HepG2 (cell line): ENCODE measurements at regions not wholly inside any gene's neighbourhood (a gene's known extent, or its start where the extent isn't known, plus 50 kb on each side); places are given as distances from the start of the nearest gene placed in this dataset.

Experiments
- ATAC-seq: fragments of 200-7000 bp; cut with Tn5 transposase; 3 replicates; pipeline ENCODE4 v1.9.1; 2020; ENCODE audit warnings: mild to moderate bottlenecking, moderate library complexity
- BruUV-seq: library from RNA; stranded (reverse); fragments of 400-500 nt; replicated peaks from 2 replicates; lab custom pipeline; 2021; lab: Mats Ljungman, UMichigan
- CTCF ChIA-PET: fragments of 300-600 bp; formaldehyde crosslinking; extraction: SDS; loops from one replicate; lab custom pipeline; 2021; ENCODE audit warnings: low total read pairs, inconsistent platforms, low intra/inter-chr PET ratio; lab: Yijun Ruan, JAX
- POLR2A ChIA-PET: fragments of 350-600 bp; sonication (Branson Sonifier 250); formaldehyde crosslinking; loops from one replicate; lab custom pipeline; 2020; ENCODE audit warnings: antibody characterized with exemption, inconsistent platforms; lab: Yijun Ruan, JAX
- DNase-seq: peaks from one replicate; pipeline ENCODE4 v3.0.0-alpha.2; 2015; ENCODE audit warnings: low spot score
- FAIRE-seq: peaks from 3 replicates; lab custom pipeline; 2011; peaks lifted over from hg19 to GRCh38; lab: Jason Lieb, UNC
- H2AFZ ChIP-seq: one replicate; pipeline ENCODE4 v1.6.1; 2011; ENCODE audit warnings: low read length, inconsistent platforms
- H3K27ac ChIP-seq: fragments of 300-600 bp; 3 replicates; pipeline ENCODE4 v1.8.0; 2011; ENCODE audit warnings: mixed run types, mild to moderate bottlenecking, mixed read lengths, low read length, inconsistent platforms; ENCODE audit not compliant: insufficient read depth; ENCODE audit errors: extremely low read length
- H3K27me3 ChIP-seq, 2 experiments: fragments of 200-600 bp in 1 of 2; 2 replicates in 1 of 2; 3 replicates in 1 of 2; pipeline versions ENCODE4 v1.6.0 to v1.8.0; 2011; ENCODE audit warnings: low read length in 2 of 2, mild to moderate bottlenecking in 2 of 2, moderate library complexity in 2 of 2, inconsistent platforms in 1 of 2; ENCODE audit not compliant: insufficient read depth in 2 of 2, control insufficient read depth in 1 of 2
- H3K36me3 ChIP-seq, 2 experiments: fragments of 200-600 bp in 1 of 2; replicated peaks in 1 of 2; 2 replicates in 1 of 2; 3 replicates in 1 of 2; pipeline versions ENCODE4 v1.5.1 to v1.8.0; 2011; ENCODE audit warnings: low read length in 2 of 2, inconsistent platforms in 1 of 2; ENCODE audit not compliant: insufficient read depth in 2 of 2, control insufficient read depth in 1 of 2
- H3K4me1 ChIP-seq: 2 replicates; pipeline ENCODE4 v1.5.1; 2012; ENCODE audit warnings: low read length, inconsistent platforms; ENCODE audit not compliant: insufficient read depth
- H3K4me2 ChIP-seq: 2 replicates; pipeline ENCODE4 v1.6.0; 2011; ENCODE audit warnings: low read depth, low read length, inconsistent platforms
- H3K4me3 ChIP-seq, 3 experiments: fragments of 200-600 bp in 1 of 3; sonication (generic), shearing (Covaris generic) in 1 of 3; replicated peaks in 1 of 3; 2 replicates each; pipeline ENCODE4 v1.5.1; 2011 to 2016; ENCODE audit warnings: low read length in 3 of 3, inconsistent platforms in 2 of 3, low read depth in 2 of 3, mild to moderate bottlenecking in 2 of 3, control low read depth in 1 of 3, mixed read lengths in 1 of 3; ENCODE audit not compliant: insufficient read depth in 1 of 3
- H3K79me2 ChIP-seq: one replicate; pipeline ENCODE4 v1.6.1; 2011; ENCODE audit warnings: low read length, inconsistent platforms; ENCODE audit not compliant: insufficient read depth
- H3K9ac ChIP-seq: 2 replicates; pipeline ENCODE4 v1.6.0; 2011; ENCODE audit warnings: mild to moderate bottlenecking, low read depth, low read length, inconsistent platforms; ENCODE audit not compliant: insufficient read depth
- H3K9me3 ChIP-seq: 2 replicates; pipeline ENCODE4 v1.5.1; 2012; ENCODE audit warnings: mild to moderate bottlenecking, low read length
- H4K20me1 ChIP-seq: 2 replicates; pipeline ENCODE4 v1.6.0; 2011; ENCODE audit warnings: inconsistent platforms, mild to moderate bottlenecking, low read length, moderate library complexity; ENCODE audit not compliant: insufficient read depth
- AKAP8 ChIP-seq: sonication (generic); formaldehyde crosslinking; IDR thresholded peaks from 2 replicates; pipeline ENCODE4 v1.5.1; 2020; ENCODE audit warnings: mild to moderate bottlenecking, missing genetic modification reagents
- GFI1 ChIP-seq: sonication (generic); formaldehyde crosslinking; IDR thresholded peaks from 2 replicates; pipeline ENCODE4 v1.5.0; 2020; ENCODE audit warnings: missing genetic modification reagents, mild to moderate bottlenecking, borderline replicate concordance
- HNF4A ChIP-seq: sonication (generic); formaldehyde crosslinking; IDR thresholded peaks from 2 replicates; pipeline ENCODE4 v1.4.0; 2020; ENCODE audit warnings: missing genetic modification reagents
- NCOA1 ChIP-seq: sonication (generic); formaldehyde crosslinking; IDR thresholded peaks from 2 replicates; pipeline ENCODE4 v1.9.0; 2021; ENCODE audit warnings: missing genetic modification reagents
- NCOR1 ChIP-seq: fragments of 200-600 bp; sonication (generic); IDR thresholded peaks from 2 replicates; pipeline ENCODE4 v1.7.0; 2017; ENCODE audit warnings: antibody characterized with exemption, low read length, borderline replicate concordance
- SUZ12 ChIP-seq: fragments of 150-350 bp; IDR thresholded peaks from 2 replicates; pipeline ENCODE4 v1.6.1; 2014; ENCODE audit warnings: low read depth, low read length
- ZBTB33 ChIP-seq: sonication (generic); formaldehyde crosslinking; IDR thresholded peaks from 2 replicates; pipeline ENCODE4 v1.4.0; 2020; ENCODE audit warnings: missing genetic modification reagents
- ZNF382 ChIP-seq: sonication (generic); formaldehyde crosslinking; IDR thresholded peaks from 2 replicates; pipeline ENCODE4 v1.5.0; 2020; ENCODE audit warnings: missing genetic modification reagents, mild to moderate bottlenecking, borderline replicate concordance
- WGBS: methylation state at CpG from one replicate; pipeline ENCODE4 v1.1.6; 2017; ENCODE audit warnings: low lambda C conversion rate; 5-methylcytosine and 5-hydroxymethylcytosine counted together
- in situ Hi-C: cut with HindIII; loops from 2 replicates; pipeline ENCODE4 v1.10.0; 2017; ENCODE audit warnings: low pct_unique_long_range_greater_than_20kb; ENCODE audit not compliant: extremely low pct_ligation_motif_present
- intact Hi-C: fragments of 100-400 bp; cut with micrococcal nuclease; formaldehyde crosslinking; loops from one replicate; pipeline ENCODE4 v1.10.0; 2022; ENCODE audit not compliant: unreplicated experiment
- TF ChIP-seq, protein P1 (sequence below): sonication (generic); formaldehyde crosslinking; IDR thresholded peaks from 2 replicates; pipeline ENCODE4 v1.5.0; 2020; ENCODE audit warnings: mild to moderate bottlenecking, missing genetic modification reagents, borderline replicate concordance

- no peak for TF ChIP-seq ZBTB33 (CRISPR knock-in tag)
- no peak for TF ChIP-seq SUZ12
- no peak for TF ChIP-seq NCOA1 (CRISPR knock-in tag)
- no peak for TF ChIP-seq ZNF382 (CRISPR knock-in tag)
- TF ChIP-seq GFI1 (CRISPR knock-in tag): no peak
Observed at GRCh38 chr1:59027177-59027576, 243.3 kb upstream of the JUN start (continued).

DNA sequence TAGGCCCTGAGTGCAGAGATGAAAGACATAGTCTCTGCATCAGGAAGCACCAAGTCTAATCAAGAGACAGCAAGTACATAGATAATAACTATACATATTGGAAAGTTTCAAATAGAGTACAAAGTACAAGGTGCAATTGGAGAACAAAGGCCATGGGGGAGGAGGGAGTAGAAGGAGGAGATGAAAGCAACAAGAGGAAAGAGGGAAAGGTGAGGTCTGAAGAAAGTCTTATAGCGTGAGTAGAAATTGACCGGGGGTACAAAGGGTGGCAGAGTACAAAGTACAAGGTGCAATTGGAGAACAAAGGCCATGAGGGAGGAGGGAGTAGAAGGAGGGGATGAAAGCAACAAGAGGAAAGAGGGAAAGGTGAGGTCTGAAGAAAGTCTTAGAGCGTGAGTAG is 244.2 kb upstream of the JUN start:
- ATAC-seq (no peak), FAIRE-seq (no peak), DNase-seq (no peak)
- no TSS peak for BruUV-seq
- ChIA-PET CTCF (no interaction called here), POLR2A (no interaction called here)
- no peak overlapping the region for H3K4me3 ChIP-seq
- H3K79me2 ChIP-seq: no peaks in the 10 kb centered on the region
- no peak overlapping the region for H2AFZ ChIP-seq
- no peak overlapping the region for H3K9ac ChIP-seq
- H3K27ac ChIP-seq: no peak overlapping the region
- WGBS: 18% methylated on average over 3 of the region's 3 CpGs
- H3K9me3 ChIP-seq: no peaks in the 10 kb centered on the region
- H3K4me1 ChIP-seq: peaks cover 18% of the 10 kb centered on the region
- TF ChIP-seq, protein P1, sequence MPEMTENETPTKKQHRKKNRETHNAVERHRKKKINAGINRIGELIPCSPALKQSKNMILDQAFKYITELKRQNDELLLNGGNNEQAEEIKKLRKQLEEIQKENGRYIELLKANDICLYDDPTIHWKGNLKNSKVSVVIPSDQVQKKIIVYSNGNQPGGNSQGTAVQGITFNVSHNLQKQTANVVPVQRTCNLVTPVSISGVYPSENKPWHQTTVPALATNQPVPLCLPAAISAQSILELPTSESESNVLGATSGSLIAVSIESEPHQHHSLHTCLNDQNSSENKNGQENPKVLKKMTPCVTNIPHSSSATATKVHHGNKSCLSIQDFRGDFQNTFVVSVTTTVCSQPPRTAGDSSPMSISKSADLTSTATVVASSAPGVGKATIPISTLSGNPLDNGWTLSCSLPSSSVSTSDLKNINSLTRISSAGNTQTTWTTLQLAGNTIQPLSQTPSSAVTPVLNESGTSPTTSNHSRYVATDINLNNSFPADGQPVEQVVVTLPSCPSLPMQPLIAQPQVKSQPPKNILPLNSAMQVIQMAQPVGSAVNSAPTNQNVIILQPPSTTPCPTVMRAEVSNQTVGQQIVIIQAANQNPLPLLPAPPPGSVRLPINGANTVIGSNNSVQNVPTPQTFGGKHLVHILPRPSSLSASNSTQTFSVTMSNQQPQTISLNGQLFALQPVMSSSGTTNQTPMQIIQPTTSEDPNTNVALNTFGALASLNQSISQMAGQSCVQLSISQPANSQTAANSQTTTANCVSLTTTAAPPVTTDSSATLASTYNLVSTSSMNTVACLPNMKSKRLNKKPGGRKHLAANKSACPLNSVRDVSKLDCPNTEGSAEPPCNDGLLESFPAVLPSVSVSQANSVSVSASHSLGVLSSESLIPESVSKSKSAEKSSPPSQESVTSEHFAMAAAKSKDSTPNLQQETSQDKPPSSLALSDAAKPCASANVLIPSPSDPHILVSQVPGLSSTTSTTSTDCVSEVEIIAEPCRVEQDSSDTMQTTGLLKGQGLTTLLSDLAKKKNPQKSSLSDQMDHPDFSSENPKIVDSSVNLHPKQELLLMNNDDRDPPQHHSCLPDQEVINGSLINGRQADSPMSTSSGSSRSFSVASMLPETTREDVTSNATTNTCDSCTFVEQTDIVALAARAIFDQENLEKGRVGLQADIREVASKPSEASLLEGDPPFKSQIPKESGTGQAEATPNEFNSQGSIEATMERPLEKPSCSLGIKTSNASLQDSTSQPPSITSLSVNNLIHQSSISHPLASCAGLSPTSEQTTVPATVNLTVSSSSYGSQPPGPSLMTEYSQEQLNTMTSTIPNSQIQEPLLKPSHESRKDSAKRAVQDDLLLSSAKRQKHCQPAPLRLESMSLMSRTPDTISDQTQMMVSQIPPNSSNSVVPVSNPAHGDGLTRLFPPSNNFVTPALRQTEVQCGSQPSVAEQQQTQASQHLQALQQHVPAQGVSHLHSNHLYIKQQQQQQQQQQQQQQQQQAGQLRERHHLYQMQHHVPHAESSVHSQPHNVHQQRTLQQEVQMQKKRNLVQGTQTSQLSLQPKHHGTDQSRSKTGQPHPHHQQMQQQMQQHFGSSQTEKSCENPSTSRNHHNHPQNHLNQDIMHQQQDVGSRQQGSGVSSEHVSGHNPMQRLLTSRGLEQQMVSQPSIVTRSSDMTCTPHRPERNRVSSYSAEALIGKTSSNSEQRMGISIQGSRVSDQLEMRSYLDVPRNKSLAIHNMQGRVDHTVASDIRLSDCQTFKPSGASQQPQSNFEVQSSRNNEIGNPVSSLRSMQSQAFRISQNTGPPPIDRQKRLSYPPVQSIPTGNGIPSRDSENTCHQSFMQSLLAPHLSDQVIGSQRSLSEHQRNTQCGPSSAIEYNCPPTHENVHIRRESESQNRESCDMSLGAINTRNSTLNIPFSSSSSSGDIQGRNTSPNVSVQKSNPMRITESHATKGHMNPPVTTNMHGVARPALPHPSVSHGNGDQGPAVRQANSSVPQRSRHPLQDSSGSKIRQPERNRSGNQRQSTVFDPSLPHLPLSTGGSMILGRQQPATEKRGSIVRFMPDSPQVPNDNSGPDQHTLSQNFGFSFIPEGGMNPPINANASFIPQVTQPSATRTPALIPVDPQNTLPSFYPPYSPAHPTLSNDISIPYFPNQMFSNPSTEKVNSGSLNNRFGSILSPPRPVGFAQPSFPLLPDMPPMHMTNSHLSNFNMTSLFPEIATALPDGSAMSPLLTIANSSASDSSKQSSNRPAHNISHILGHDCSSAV (CRISPR knock-in tag): no peak
- TF ChIP-seq AKAP8 (CRISPR knock-in tag): no peak
- TF ChIP-seq HNF4A (CRISPR knock-in tag): peak; percentile 34
- TF ChIP-seq NCOR1: 0 out of 2 replicates have a peak, but pooled peaks have one; percentile 35
- intact Hi-C loops: no loop called here
- H4K20me1 ChIP-seq: no peaks in the 10 kb centered on the region
- in situ Hi-C loops: no loop called here
- H3K4me2 ChIP-seq: no peak overlapping the region
- H3K27me3 ChIP-seq: peaks cover 0 to 3% of the 10 kb centered on the region in 2 experiments; a peak in 1 of 5 replicates
- no peaks in the 10 kb centered on the region for H3K36me3 ChIP-seq
